OCI-LY1 (cell line): ENCODE measurements at regions not wholly inside any gene's neighbourhood (a gene's known extent, or its start where the extent isn't known, plus 50 kb on each side); places are given as distances from the start of the nearest gene placed in this dataset.

Source experiments
- H2AFZ ChIP-seq: fragments of 200-600 bp; sonication (generic), shearing (Covaris generic); 2 replicates; pipeline ENCODE4 v1.6.0; 2014; ENCODE audit warnings: antibody characterized with exemption, mild to moderate bottlenecking, low read length
- H3F3A ChIP-seq: fragments of 200-600 bp; sonication (generic), shearing (Covaris generic); 2 replicates; pipeline ENCODE4 v1.6.0; 2014; ENCODE audit warnings: mild to moderate bottlenecking, antibody characterized with exemption, low read length, moderate library complexity; ENCODE audit not compliant: insufficient read depth
- H3K27ac ChIP-seq: fragments of 200-600 bp; sonication (generic); 2 replicates; pipeline ENCODE4 v1.5.1; 2014; ENCODE audit warnings: low read length, mixed run types, mild to moderate bottlenecking, low read depth; ENCODE audit not compliant: poor library complexity, severe bottlenecking
- H3K27me3 ChIP-seq: fragments of 200-600 bp; sonication (generic); 2 replicates; pipeline ENCODE4 v1.6.0; 2014; ENCODE audit warnings: antibody characterized with exemption, mild to moderate bottlenecking, low read length, moderate library complexity; ENCODE audit not compliant: insufficient read depth
- H3K36me3 ChIP-seq: fragments of 200-600 bp; sonication (generic); 2 replicates; pipeline ENCODE4 v1.6.1; 2014; ENCODE audit warnings: mild to moderate bottlenecking, antibody characterized with exemption, low read length, moderate library complexity, mixed read lengths; ENCODE audit not compliant: insufficient read depth
- H3K4me1 ChIP-seq: fragments of 200-600 bp; sonication (generic); 2 replicates; pipeline ENCODE4 v1.5.1; 2014; ENCODE audit warnings: mild to moderate bottlenecking, low read length, moderate library complexity; ENCODE audit not compliant: insufficient read depth, severe bottlenecking
- H3K4me2 ChIP-seq: fragments of 200-600 bp; sonication (generic), shearing (Covaris generic); 2 replicates; pipeline ENCODE4 v1.6.1; 2014; ENCODE audit warnings: low read length
- H3K4me3 ChIP-seq: fragments of 200-600 bp; sonication (generic); 2 replicates; pipeline ENCODE4 v1.5.1; 2014; ENCODE audit warnings: low read length, low read depth, mild to moderate bottlenecking, mixed read lengths; ENCODE audit not compliant: poor library complexity, severe bottlenecking
- H3K79me2 ChIP-seq: fragments of 200-600 bp; shearing (Covaris generic); 2 replicates; pipeline ENCODE4 v1.6.1; 2016; ENCODE audit warnings: mixed run types, low read length, mixed read lengths; ENCODE audit not compliant: insufficient read depth
- H3K9ac ChIP-seq: fragments of 200-600 bp; sonication (generic), shearing (Covaris generic); 2 replicates; pipeline ENCODE4 v1.6.1; 2014; ENCODE audit warnings: mild to moderate bottlenecking, low read length, mixed read lengths
- H3K9me2 ChIP-seq: fragments of 200-600 bp; sonication (generic), shearing (Covaris generic); 2 replicates; pipeline ENCODE4 v1.6.1; 2014; ENCODE audit warnings: low read depth, mild to moderate bottlenecking, low read length, mixed read lengths
- H3K9me3 ChIP-seq: fragments of 200-600 bp; shearing (Covaris generic); 2 replicates; pipeline ENCODE4 v1.6.1; 2014; ENCODE audit warnings: low read length, mixed read lengths
- H4K20me1 ChIP-seq: fragments of 200-600 bp; sonication (generic), shearing (Covaris generic); 2 replicates; pipeline ENCODE4 v1.6.0; 2016; ENCODE audit warnings: mild to moderate bottlenecking, low read length; ENCODE audit not compliant: insufficient read depth
- CTCF ChIP-seq: fragments of 200-600 bp; sonication (generic), shearing (Covaris generic); IDR thresholded peaks from 2 replicates; pipeline ENCODE4 v1.5.1; 2017; ENCODE audit warnings: mild to moderate bottlenecking, antibody characterized with exemption, low read length, moderate library complexity, mixed read lengths
- EZH2 ChIP-seq: fragments of 200-600 bp; sonication (generic), shearing (Covaris generic); IDR thresholded peaks from 2 replicates; pipeline ENCODE4 v1.8.0; 2017; ENCODE audit warnings: borderline replicate concordance, mixed run types, mild to moderate bottlenecking, antibody characterized with exemption, low read length, moderate library complexity, mixed read lengths

GRCh38 chr5:54927097-54927746 lies 58.2 kb downstream of the ESM1 start:
- no peaks in the 10 kb centered on the region for H3F3A ChIP-seq
- H3K4me1 ChIP-seq = no peaks in the 10 kb centered on the region
- H3K27ac ChIP-seq = no peak overlapping the region
- no peaks in the 10 kb centered on the region for H3K9me2 ChIP-seq
- TF ChIP-seq CTCF (no peak), EZH2 (no peak)
- H3K9me3 ChIP-seq = no peaks in the 10 kb centered on the region
- no peak overlapping the region for H3K4me2 ChIP-seq
- no peaks in the 10 kb centered on the region for H3K79me2 ChIP-seq
- no peaks in the 10 kb centered on the region for H4K20me1 ChIP-seq
- H3K9ac ChIP-seq = no peak overlapping the region
- no peaks in the 10 kb centered on the region for H3K27me3 ChIP-seq
- no peak overlapping the region for H3K4me3 ChIP-seq
- no peak overlapping the region for H2AFZ ChIP-seq
- no peaks in the 10 kb centered on the region for H3K36me3 ChIP-seq

- H3K4me2 ChIP-seq = no peak overlapping the region
- H3F3A ChIP-seq = no peaks in the 10 kb centered on the region
- no peak for TF ChIP-seq CTCF
- TF ChIP-seq EZH2 = no peak
- H3K27ac ChIP-seq = no peak overlapping the region
- H3K4me1 ChIP-seq = no peaks in the 10 kb centered on the region
- H3K9ac ChIP-seq = no peak overlapping the region
- no peak overlapping the region for H2AFZ ChIP-seq
- no peak overlapping the region for H3K4me3 ChIP-seq
- no peaks in the 10 kb centered on the region for H3K27me3 ChIP-seq
- H3K9me2 ChIP-seq = no peaks in the 10 kb centered on the region
- no peaks in the 10 kb centered on the region for H3K36me3 ChIP-seq
- H4K20me1 ChIP-seq = no peaks in the 10 kb centered on the region
- H3K9me3 ChIP-seq = no peaks in the 10 kb centered on the region
- H3K79me2 ChIP-seq = no peaks in the 10 kb centered on the region
Observed at GRCh38 chr5:54924487-54924886, 60.9 kb downstream of the ESM1 start.

- TF ChIP-seq EZH2 = no peak
- TF ChIP-seq CTCF = no peak
- no peaks in the 10 kb centered on the region for H3F3A ChIP-seq
Observed at GRCh38 chr5:54917323-54917722, 68.1 kb downstream of the ESM1 start.

More at GRCh38 chr5:54917323-54917722, 68.1 kb downstream of the ESM1 start:
- no peak overlapping the region for H2AFZ ChIP-seq
- no peak overlapping the region for H3K27ac ChIP-seq
- no peaks in the 10 kb centered on the region for H4K20me1 ChIP-seq
- no peaks in the 10 kb centered on the region for H3K4me1 ChIP-seq
- no peak overlapping the region for H3K4me2 ChIP-seq
- no peaks in the 10 kb centered on the region for H3K9me3 ChIP-seq
- H3K79me2 ChIP-seq = no peaks in the 10 kb centered on the region
- H3K9ac ChIP-seq = no peak overlapping the region
- H3K4me3 ChIP-seq = no peak overlapping the region
- no peaks in the 10 kb centered on the region for H3K36me3 ChIP-seq
- no peaks in the 10 kb centered on the region for H3K27me3 ChIP-seq
- H3K9me2 ChIP-seq = no peaks in the 10 kb centered on the region
